MM.1S (cell line): ENCODE measurements at regions not wholly inside any gene's neighbourhood (a gene's known extent, or its start where the extent isn't known, plus 50 kb on each side); places are given as distances from the start of the nearest gene placed in this dataset.

Experiments
- DNase-seq: peaks from one replicate; pipeline ENCODE4 v3.0.0-alpha.2; 2015
- H2AFZ ChIP-seq: fragments of 300-600 bp; sonication (generic); 2 replicates; pipeline ENCODE4 v1.6.0; 2016; ENCODE audit warnings: antibody characterized with exemption, low read length
- H3F3A ChIP-seq: fragments of 300-600 bp; sonication (generic); 2 replicates; pipeline ENCODE4 v1.6.1; 2016; ENCODE audit warnings: mild to moderate bottlenecking, antibody characterized with exemption, low read length, moderate library complexity, mixed read lengths; ENCODE audit not compliant: insufficient read depth
- H3K27ac ChIP-seq: fragments of 300-600 bp; sonication (generic); 2 replicates; pipeline ENCODE4 v1.5.1; 2016; ENCODE audit warnings: mild to moderate bottlenecking, low read length
- H3K27me3 ChIP-seq: fragments of 300-600 bp; sonication (generic); replicated peaks from 2 replicates; pipeline ENCODE4 v1.6.0; 2016; ENCODE audit warnings: low read length; ENCODE audit not compliant: insufficient read depth
- H3K36me3 ChIP-seq: fragments of 300-600 bp; sonication (generic); replicated peaks from 2 replicates; pipeline ENCODE4 v1.6.1; 2016; ENCODE audit warnings: mild to moderate bottlenecking, low read length, mixed read lengths; ENCODE audit not compliant: insufficient read depth
- H3K4me1 ChIP-seq: fragments of 300-600 bp; sonication (generic); 2 replicates; pipeline ENCODE4 v1.6.1; 2016; ENCODE audit warnings: low read length, mixed read lengths
- H3K4me2 ChIP-seq: fragments of 300-600 bp; sonication (generic); 2 replicates; pipeline ENCODE4 v1.6.0; 2016; ENCODE audit warnings: low read depth, low read length
- H3K4me3 ChIP-seq: fragments of 300-600 bp; sonication (generic); 2 replicates; pipeline ENCODE4 v1.5.1; 2016; ENCODE audit warnings: low read length, mixed read lengths
- H3K79me2 ChIP-seq: fragments of 300-600 bp; sonication (generic); 2 replicates; pipeline ENCODE4 v1.6.1; 2016; ENCODE audit warnings: mixed run types, low read length, mixed read lengths
- H3K9ac ChIP-seq: fragments of 300-600 bp; sonication (generic); 2 replicates; pipeline ENCODE4 v1.6.1; 2016; ENCODE audit warnings: low read length, mixed read lengths
- H3K9me2 ChIP-seq: fragments of 300-600 bp; sonication (generic); replicated peaks from 2 replicates; pipeline ENCODE4 v1.6.1; 2016; ENCODE audit warnings: mild to moderate bottlenecking, low read length, mixed read lengths; ENCODE audit not compliant: insufficient read depth
- H3K9me3 ChIP-seq: fragments of 300-600 bp; sonication (generic); replicated peaks from 2 replicates; pipeline ENCODE4 v1.6.1; 2016; ENCODE audit warnings: mild to moderate bottlenecking, low read length, mixed read lengths; ENCODE audit not compliant: insufficient read depth
- H4K20me1 ChIP-seq: fragments of 300-600 bp; sonication (generic); 2 replicates; pipeline ENCODE4 v1.6.1; 2016; ENCODE audit warnings: mild to moderate bottlenecking, low read length, moderate library complexity, mixed read lengths; ENCODE audit not compliant: insufficient read depth
- CTCF ChIP-seq: fragments of 300-600 bp; sonication (generic); IDR thresholded peaks from 2 replicates; pipeline ENCODE4 v1.5.1; 2016; ENCODE audit warnings: antibody characterized with exemption, low read length, mixed read lengths
- EZH2 ChIP-seq: fragments of 300-600 bp; sonication (generic); optimal IDR thresholded peaks from 2 replicates; pipeline ENCODE3; 2017; ENCODE audit warnings: low read depth, mild to moderate bottlenecking, antibody characterized with exemption, low read length, mixed read lengths
- EZH2phosphoT487 ChIP-seq: fragments of 300-600 bp; sonication (generic); IDR thresholded peaks from 2 replicates; pipeline ENCODE4 v1.6.1; 2018; ENCODE audit warnings: antibody characterized with exemption, low read length

DNA sequence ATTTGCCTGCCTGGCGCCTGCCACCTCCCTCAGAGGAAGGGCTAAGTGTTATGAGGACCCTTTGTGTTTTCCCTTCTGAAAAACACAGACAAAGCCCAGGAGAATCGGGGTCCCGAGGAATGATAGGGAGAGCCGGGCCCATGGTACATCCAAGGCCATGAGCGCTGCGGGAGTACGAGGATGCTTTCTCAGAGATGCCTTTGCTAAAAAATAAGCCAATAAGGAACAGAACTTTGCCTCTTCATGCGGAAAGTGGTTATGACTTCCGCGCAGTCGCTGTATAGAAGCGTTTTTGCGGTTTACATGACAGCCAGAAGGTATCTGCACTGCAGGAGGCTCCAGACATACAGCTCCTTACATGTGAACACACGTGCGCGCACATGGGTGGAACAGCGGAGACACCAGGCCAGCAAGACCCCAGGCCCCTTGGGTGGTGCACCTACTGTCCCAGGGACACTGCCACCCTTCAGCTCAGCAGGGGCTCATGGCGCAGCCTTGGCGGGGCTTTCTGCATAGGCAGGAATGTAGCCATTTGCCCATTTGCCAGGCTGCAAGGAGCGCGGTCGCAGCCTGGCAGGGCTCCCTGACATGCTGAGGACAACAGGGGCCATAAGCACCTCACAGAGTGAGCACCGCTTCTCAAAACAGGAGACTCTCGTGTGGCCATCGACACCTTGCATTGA, 252.4 kb upstream of the SALL3 start:
- Histone ChIP-seq H4K20me1 (no peaks in the 10 kb centered on the region), H3K4me3 (no peak overlapping the region), H3K36me3 (no peaks in the 10 kb centered on the region), H3K79me2 (no peaks in the 10 kb centered on the region), H3K4me1 (no peaks in the 10 kb centered on the region), H3K9me2 (no peaks in the 10 kb centered on the region), H3K27me3 (no peaks in the 10 kb centered on the region), H3K4me2 (no peak overlapping the region), H3K9me3 (no peaks in the 10 kb centered on the region), H2AFZ (no peak overlapping the region), H3F3A (no peaks in the 10 kb centered on the region), H3K9ac (no peak overlapping the region), H3K27ac (no peak overlapping the region)
- TF ChIP-seq EZH2, result no peak
- no peak for TF ChIP-seq EZH2phosphoT487
- no peak for DNase-seq

- H3K4me3 ChIP-seq, result no peak overlapping the region
- TF ChIP-seq EZH2phosphoT487 (no peak), EZH2 (no peak), CTCF (no peak)
- H3K27ac ChIP-seq, result no peak overlapping the region
- no peak overlapping the region for H2AFZ ChIP-seq
- H3F3A ChIP-seq, result no peaks in the 10 kb centered on the region
- H3K36me3 ChIP-seq, result no peaks in the 10 kb centered on the region
- no peak overlapping the region for H3K9ac ChIP-seq
- no peaks in the 10 kb centered on the region for H4K20me1 ChIP-seq
- no peaks in the 10 kb centered on the region for H3K4me1 ChIP-seq
- H3K79me2 ChIP-seq, result no peaks in the 10 kb centered on the region
- no peak overlapping the region for H3K4me2 ChIP-seq
- no peaks in the 10 kb centered on the region for H3K9me3 ChIP-seq
- DNase-seq, result no peak
- no peaks in the 10 kb centered on the region for H3K9me2 ChIP-seq
- no peaks in the 10 kb centered on the region for H3K27me3 ChIP-seq
These were observed 251.5 kb upstream of the SALL3 start for GRCh38 chr18:78727877-78728783.

- DNase-seq, result no peak
- Histone ChIP-seq H3K9me3 (no peaks in the 10 kb centered on the region), H3K79me2 (no peaks in the 10 kb centered on the region), H3K4me1 (no peaks in the 10 kb centered on the region), H3K36me3 (no peaks in the 10 kb centered on the region), H3K27me3 (no peaks in the 10 kb centered on the region), H3F3A (no peaks in the 10 kb centered on the region), H3K9me2 (no peaks in the 10 kb centered on the region), H4K20me1 (no peaks in the 10 kb centered on the region), H3K4me2 (no peak overlapping the region), H3K27ac (no peak overlapping the region), H2AFZ (no peak overlapping the region), H3K4me3 (no peak overlapping the region), H3K9ac (no peak overlapping the region)
- TF ChIP-seq EZH2, result no peak
These were observed 250.7 kb upstream of the SALL3 start for GRCh38 chr18:78728784-78729467.

DNA sequence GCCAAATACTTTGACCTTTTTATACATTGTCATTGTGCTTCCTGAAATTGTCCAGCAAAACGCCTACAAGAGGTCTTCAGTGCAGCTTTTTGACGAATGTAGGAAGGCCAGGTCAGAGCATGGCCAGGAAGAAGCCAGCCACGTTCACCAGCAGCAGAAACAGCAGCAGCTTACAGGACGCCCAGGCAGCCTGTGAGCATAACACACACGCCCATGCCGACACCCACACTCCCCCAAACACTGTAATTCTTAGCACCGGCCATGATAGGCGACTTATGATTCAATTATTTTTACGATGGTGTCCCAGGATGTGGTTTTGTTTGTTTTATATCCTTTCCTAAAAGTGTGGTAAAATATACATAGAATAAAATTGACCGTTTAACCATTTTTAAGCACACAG, 249.1 kb upstream of the SALL3 start:
- Histone ChIP-seq H4K20me1 (no peaks in the 10 kb centered on the region), H3K9ac (no peak overlapping the region), H3K27ac (no peak overlapping the region), H3K27me3 (no peaks in the 10 kb centered on the region), H2AFZ (no peak overlapping the region), H3K4me2 (no peak overlapping the region), H3F3A (no peaks in the 10 kb centered on the region), H3K9me2 (no peaks in the 10 kb centered on the region), H3K4me1 (no peaks in the 10 kb centered on the region), H3K79me2 (no peaks in the 10 kb centered on the region), H3K9me3 (no peaks in the 10 kb centered on the region), H3K36me3 (no peaks in the 10 kb centered on the region), H3K4me3 (no peak overlapping the region)
- no peak for TF ChIP-seq EZH2phosphoT487
- TF ChIP-seq CTCF, result no peak
- TF ChIP-seq EZH2, result no peak
- DNase-seq, result no peak
